T-helper 2 cell treated with Interferon-gamma antibody and Interleukin-4, amounts not matched to agents 100 ng/mL and 5 ng/mL, for 36 hours (primary cell): ENCODE measurements at regions not wholly inside any gene's neighbourhood (a gene's known extent, or its start where the extent isn't known, plus 50 kb on each side); places are given as distances from the start of the nearest gene placed in this dataset.

ENCODE experiments used
- intact Hi-C: fragments of 100-400 bp; cut with micrococcal nuclease; formaldehyde crosslinking; loops from one replicate; pipeline ENCODE4 v1.15.1; 2023

GRCh38 chr14:87529081-87529480, 463.9 kb downstream of the GALC start:
- intact Hi-C loops = no loop called here

GRCh38 chr14:87526731-87527130, 466.3 kb downstream of the GALC start:
- intact Hi-C loops = no loop called here

GRCh38 chr14:87524011-87524410, 469.0 kb downstream of the GALC start:
- intact Hi-C loops = no loop called here

- intact Hi-C loops = no loop called here
Measured at GRCh38 chr14:87522575-87522974, 470.4 kb downstream of the GALC start.

GRCh38 chr14:87508333-87508732, 484.6 kb downstream of the GALC start:
- intact Hi-C loops = no loop called here

- intact Hi-C loops = no loop called here
Measured at GRCh38 chr14:87503711-87504110, 489.3 kb downstream of the GALC start.

GRCh38 chr14:87497301-87497700, 495.7 kb downstream of the GALC start:
- intact Hi-C loops = no loop called here

GRCh38 chr14:87494010-87494409, 499.0 kb downstream of the GALC start:
- intact Hi-C loops = no loop called here

- intact Hi-C loops = no loop called here
Measured at GRCh38 chr14:87492561-87492960, 500.4 kb downstream of the GALC start.

GRCh38 chr14:87491816-87492215, 501.2 kb downstream of the GALC start:
- intact Hi-C loops = no loop called here

GRCh38 chr14:87489196-87489819, 503.7 kb downstream of the GALC start:
- intact Hi-C loops = no loop called here

GRCh38 chr14:87483271-87484260, 509.4 kb downstream of the GALC start:
- intact Hi-C loops = no loop called here

GRCh38 chr14:87468531-87468930, 524.5 kb downstream of the GALC start:
- intact Hi-C loops = no loop called here

- intact Hi-C loops = no loop called here
Measured at GRCh38 chr14:87467578-87467977, 525.4 kb downstream of the GALC start.

- intact Hi-C loops = no loop called here
Measured at GRCh38 chr14:87465770-87466169, 527.2 kb downstream of the GALC start.

- intact Hi-C loops = no loop called here
Measured at GRCh38 chr14:87461704-87462103, 531.3 kb downstream of the GALC start.

GRCh38 chr14:87457720-87458119, 535.3 kb downstream of the GALC start:
- intact Hi-C loops = no loop called here

- intact Hi-C loops = no loop called here
Measured at GRCh38 chr14:87450193-87450592, 542.8 kb downstream of the GALC start.

- intact Hi-C loops = no loop called here
Measured at GRCh38 chr14:87449016-87449415, 544.0 kb downstream of the GALC start.

GRCh38 chr14:87443787-87444186, 549.2 kb downstream of the GALC start:
- intact Hi-C loops = no loop called here

GRCh38 chr14:87443039-87443438, 549.9 kb downstream of the GALC start:
- intact Hi-C loops = no loop called here

GRCh38 chr14:87437158-87437557, 555.8 kb downstream of the GALC start:
- intact Hi-C loops = no loop called here

GRCh38 chr14:87434680-87435079, 558.3 kb downstream of the GALC start:
- intact Hi-C loops = no loop called here
